Germinal center (tissue), 1 donor: ENCODE measurements at regions not wholly inside any gene's neighbourhood (a gene's known extent, or its start where the extent isn't known, plus 50 kb on each side); places are given as distances from the start of the nearest gene placed in this dataset.
"Not testable (repeated sequence)": the region's sequence is repeated elsewhere in the genome, so short reads cannot be mapped to it uniquely, and the experiment has no call there.

Experiments
- DNase-seq: peaks from one replicate; pipeline ENCODE4 v3.0.0; 2012; ENCODE audit warnings: mixed read lengths, low spot score

GRCh38 chr12:19775241-19775640 is 335.9 kb downstream of the AEBP2 start:
- DNase-seq: no peak

- not testable (repeated sequence) for DNase-seq
Measured at GRCh38 chr12:19775976-19776375, 336.7 kb downstream of the AEBP2 start.

GRCh38 chr12:19778172-19778571 is 338.9 kb downstream of the AEBP2 start:
- DNase-seq: no peak

GRCh38 chr12:19778797-19779196 is 339.5 kb downstream of the AEBP2 start:
- DNase-seq: no peak

GRCh38 chr12:19779395-19780056 is 340.2 kb downstream of the AEBP2 start:
- no peak for DNase-seq

GRCh38 chr12:19780460-19780859 is 341.2 kb downstream of the AEBP2 start:
- no peak for DNase-seq

GRCh38 chr12:19783547-19784444 is 344.5 kb downstream of the AEBP2 start:
- DNase-seq: no peak

GRCh38 chr12:19792028-19792427 is 352.7 kb downstream of the AEBP2 start:
- no peak for DNase-seq

- DNase-seq: no peak
Measured at GRCh38 chr12:19794116-19794515, 354.8 kb downstream of the AEBP2 start.

- no peak for DNase-seq
Measured at GRCh38 chr12:19799216-19799615, 359.9 kb downstream of the AEBP2 start.

GRCh38 chr12:19799895-19800602 is 360.8 kb downstream of the AEBP2 start:
- no peak for DNase-seq

- DNase-seq: no peak
Measured at GRCh38 chr12:19800884-19801283, 361.6 kb downstream of the AEBP2 start.

GRCh38 chr12:19801941-19802340 is 362.6 kb downstream of the AEBP2 start:
- DNase-seq: no peak

GRCh38 chr12:19802915-19803314 is 363.6 kb downstream of the AEBP2 start:
- DNase-seq: no peak

GRCh38 chr12:19804737-19805136 is 365.4 kb downstream of the AEBP2 start:
- DNase-seq: no peak

GRCh38 chr12:19808371-19808770 is 369.1 kb downstream of the AEBP2 start:
- no peak for DNase-seq

- DNase-seq: no peak
Measured at GRCh38 chr12:19810213-19810612, 370.9 kb downstream of the AEBP2 start.

GRCh38 chr12:19811922-19812321 is 372.6 kb downstream of the AEBP2 start:
- DNase-seq: no peak

GRCh38 chr12:19819231-19819630 is 379.9 kb downstream of the AEBP2 start:
- DNase-seq: no peak

- DNase-seq: no peak
Measured at GRCh38 chr12:19822476-19822875, 383.2 kb downstream of the AEBP2 start.

GRCh38 chr12:19823326-19823725 is 384.0 kb downstream of the AEBP2 start:
- not testable (repeated sequence) for DNase-seq

- DNase-seq: no peak
Measured at GRCh38 chr12:19826980-19827550, 387.8 kb downstream of the AEBP2 start.
